ENCODE measurements at regions not wholly inside any gene's neighbourhood (a gene's known extent, or its start where the extent isn't known, plus 50 kb on each side); places are given as distances from the start of the nearest gene placed in this dataset.
A peak's percentile ranks its signal among the peaks of the same experiment; 100 is the strongest.

DNA sequence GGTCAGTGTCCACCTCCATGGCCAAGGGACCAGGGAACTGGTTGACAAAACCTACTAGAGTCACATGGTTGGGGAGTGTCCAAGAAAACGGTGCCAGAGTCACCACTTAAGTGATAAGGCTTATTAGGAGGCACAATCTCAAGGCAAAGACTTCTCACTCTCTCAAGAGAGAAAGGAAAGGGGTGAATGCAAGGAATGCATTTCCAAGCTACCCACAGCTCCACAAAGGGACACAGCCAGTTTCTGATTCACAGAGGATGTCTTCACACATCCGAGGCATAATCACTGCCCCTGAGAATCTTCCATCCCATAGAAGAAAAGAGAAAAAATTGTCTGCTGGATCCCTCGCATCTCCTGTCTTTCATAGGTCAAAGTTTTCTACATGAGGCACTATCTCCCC is 269.3 kb downstream of the TNS1 start:
- no peak overlapping the region for H3K4me3 Mint-ChIP-seq
- no peak overlapping the region for H3K27ac Mint-ChIP-seq
- peaks cover 11% of the 10 kb centered on the region for H3K4me1 Mint-ChIP-seq (ENCODE audit: low read depth)

GRCh38 chr2:217732992-217733391 is 269.8 kb downstream of the TNS1 start:
- DNase-seq (ENCODE audit: low spot score): no peak
- Mint-ChIP-seq H3K36me3 (ENCODE audit: low read depth) (no peaks in the 10 kb centered on the region), H3K4me3 (no peak overlapping the region), H3K4me1 (ENCODE audit: low read depth) (peaks cover 11% of the 10 kb centered on the region), H3K27me3 (ENCODE audit: low read depth) (peaks cover 2% of the 10 kb centered on the region), H3K9me3 (no peaks in the 10 kb centered on the region), H3K27ac (no peak overlapping the region)

More for the DNA sequence above, 269.3 kb downstream of the TNS1 start:
- no peak for DNase-seq (ENCODE audit: low spot score)
- H3K36me3 Mint-ChIP-seq (ENCODE audit: low read depth): no peaks in the 10 kb centered on the region
- H3K9me3 Mint-ChIP-seq: no peaks in the 10 kb centered on the region
- peaks cover 2% of the 10 kb centered on the region for H3K27me3 Mint-ChIP-seq (ENCODE audit: low read depth)

DNA sequence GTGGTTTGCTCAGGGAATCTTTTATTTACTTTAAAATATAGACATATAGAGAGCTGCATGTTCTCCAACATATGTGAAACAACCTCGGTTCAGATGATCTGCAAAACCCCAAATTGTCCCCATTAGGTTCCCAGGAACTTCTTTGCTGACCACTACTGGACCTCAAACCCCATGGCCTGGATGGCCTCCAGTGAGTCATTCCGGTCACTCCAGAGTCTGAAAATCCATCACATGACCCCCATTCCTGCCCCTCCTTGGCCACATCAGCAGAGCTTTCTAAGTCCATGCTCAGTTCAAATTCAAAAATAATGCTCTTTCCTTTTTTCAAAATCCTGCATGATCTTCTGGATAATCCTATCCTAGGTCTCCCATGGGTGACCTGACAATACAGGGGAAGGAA is 271.0 kb downstream of the TNS1 start:
- Mint-ChIP-seq H3K9me3 (no peaks in the 10 kb centered on the region), H3K27ac (no peak overlapping the region), H3K4me1 (ENCODE audit: low read depth) (peaks cover 11% of the 10 kb centered on the region), H3K4me3 (no peak overlapping the region), H3K36me3 (ENCODE audit: low read depth) (no peaks in the 10 kb centered on the region), H3K27me3 (ENCODE audit: low read depth) (peaks cover 2% of the 10 kb centered on the region)
- no peak for DNase-seq (ENCODE audit: low spot score)

- H3K27me3 Mint-ChIP-seq (ENCODE audit: low read depth): peaks cover 2% of the 10 kb centered on the region
- DNase-seq (ENCODE audit: low spot score): no peak
- H3K27ac Mint-ChIP-seq: no peak overlapping the region
- peaks cover 3% of the 10 kb centered on the region for H3K4me1 Mint-ChIP-seq (ENCODE audit: low read depth)
- H3K4me3 Mint-ChIP-seq: no peak overlapping the region
- H3K36me3 Mint-ChIP-seq (ENCODE audit: low read depth): no peaks in the 10 kb centered on the region
- no peaks in the 10 kb centered on the region for H3K9me3 Mint-ChIP-seq
These were observed 273.3 kb downstream of the TNS1 start for GRCh38 chr2:217729421-217730053.

- Mint-ChIP-seq H3K4me3 (no peak overlapping the region), H3K36me3 (ENCODE audit: low read depth) (no peaks in the 10 kb centered on the region), H3K4me1 (ENCODE audit: low read depth) (no peaks in the 10 kb centered on the region), H3K9me3 (no peaks in the 10 kb centered on the region), H3K27me3 (ENCODE audit: low read depth) (peaks cover 2% of the 10 kb centered on the region), H3K27ac (no peak overlapping the region)
- no peak for DNase-seq (ENCODE audit: low spot score)
These were observed 275.0 kb downstream of the TNS1 start for GRCh38 chr2:217727801-217728200.

DNA sequence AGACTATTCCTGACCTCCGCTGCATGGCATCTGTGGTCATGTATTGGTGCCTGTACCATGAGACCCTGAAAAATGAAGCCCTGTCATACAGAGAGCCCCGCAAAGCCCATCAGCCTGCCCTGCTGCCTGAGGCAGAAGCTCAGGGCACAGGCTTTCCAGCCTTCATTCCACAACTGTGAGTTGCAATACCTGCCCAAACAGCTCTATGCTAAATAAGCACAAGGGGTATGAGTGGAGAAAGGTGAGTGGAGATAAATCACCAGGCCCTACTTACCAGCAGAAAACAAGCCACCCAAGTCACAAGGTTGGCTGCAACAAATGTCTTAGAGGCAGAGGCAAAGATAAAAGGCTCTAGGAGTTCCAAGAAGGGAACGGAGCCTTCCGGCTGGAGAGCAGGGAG is 277.4 kb downstream of the TNS1 start:
- no peak overlapping the region for H3K27ac Mint-ChIP-seq
- H3K9me3 Mint-ChIP-seq: no peaks in the 10 kb centered on the region
- peaks cover 2% of the 10 kb centered on the region for H3K27me3 Mint-ChIP-seq (ENCODE audit: low read depth)
- H3K4me3 Mint-ChIP-seq: no peak overlapping the region
- DNase-seq (ENCODE audit: low spot score): no peak
- H3K36me3 Mint-ChIP-seq (ENCODE audit: low read depth): no peaks in the 10 kb centered on the region
- H3K4me1 Mint-ChIP-seq (ENCODE audit: low read depth): no peaks in the 10 kb centered on the region

DNA sequence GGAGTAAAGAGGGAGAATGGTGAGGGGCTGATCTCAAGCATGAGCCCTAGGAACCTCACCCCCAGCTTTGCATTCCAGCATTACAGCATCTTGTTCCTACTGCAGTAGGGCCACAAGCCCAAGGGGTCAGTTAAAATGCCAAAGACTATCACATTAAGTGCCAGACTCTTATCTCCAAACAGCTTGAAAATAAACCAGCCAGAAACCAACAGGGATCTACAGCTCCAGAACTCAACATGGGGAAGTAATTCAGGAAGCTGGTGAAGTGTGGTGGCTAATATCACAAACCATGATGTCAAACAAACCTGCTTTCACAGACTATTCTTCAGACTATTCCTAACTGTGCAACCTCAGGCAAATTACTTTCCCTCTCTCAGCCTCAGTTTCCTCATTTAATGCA is 278.3 kb downstream of the TNS1 start:
- no peak for DNase-seq (ENCODE audit: low spot score)
- Mint-ChIP-seq H3K27me3 (ENCODE audit: low read depth) (peaks cover 5% of the 10 kb centered on the region), H3K4me1 (ENCODE audit: low read depth) (no peaks in the 10 kb centered on the region), H3K36me3 (ENCODE audit: low read depth) (no peaks in the 10 kb centered on the region), H3K9me3 (no peaks in the 10 kb centered on the region), H3K4me3 (no peak overlapping the region), H3K27ac (no peak overlapping the region)

GRCh38 chr2:217723981-217724380 is 278.8 kb downstream of the TNS1 start:
- H3K27me3 Mint-ChIP-seq (ENCODE audit: low read depth): peaks cover 5% of the 10 kb centered on the region
- H3K9me3 Mint-ChIP-seq: no peaks in the 10 kb centered on the region
- H3K4me3 Mint-ChIP-seq: no peak overlapping the region
- no peak overlapping the region for H3K27ac Mint-ChIP-seq
- no peaks in the 10 kb centered on the region for H3K4me1 Mint-ChIP-seq (ENCODE audit: low read depth)
- H3K36me3 Mint-ChIP-seq (ENCODE audit: low read depth): no peaks in the 10 kb centered on the region
- DNase-seq (ENCODE audit: low spot score): no peak

DNA sequence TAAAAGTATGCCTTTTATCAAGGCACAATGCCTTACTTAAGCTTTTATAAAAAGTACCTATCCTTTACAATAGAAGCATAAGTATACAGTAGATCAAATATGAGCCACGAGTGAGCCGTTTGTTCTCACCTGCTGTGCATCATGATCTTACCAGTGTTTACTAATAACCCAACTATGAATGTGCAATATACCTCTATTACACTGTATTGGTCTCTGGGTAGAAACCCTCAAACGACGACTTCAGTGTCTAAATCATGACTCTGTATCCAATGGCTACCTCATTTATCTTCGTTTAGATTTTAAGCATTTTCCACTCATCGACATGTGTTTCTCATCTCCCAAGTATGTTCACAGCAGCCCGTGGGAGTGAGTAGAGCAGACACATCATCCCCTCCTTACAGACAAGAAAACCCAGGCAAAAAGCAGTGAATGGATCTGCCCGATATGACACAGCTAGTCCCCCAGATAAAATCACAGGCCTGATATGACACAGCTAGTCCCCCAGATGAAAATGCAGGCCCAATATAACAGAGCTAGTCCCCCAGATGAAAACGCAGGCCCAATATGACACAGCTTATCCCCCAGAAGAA is 279.8 kb downstream of the TNS1 start:
- Mint-ChIP-seq H3K36me3 (ENCODE audit: low read depth) (no peaks in the 10 kb centered on the region), H3K27me3 (ENCODE audit: low read depth) (peaks cover 7% of the 10 kb centered on the region), H3K4me3 (no peak overlapping the region), H3K9me3 (no peaks in the 10 kb centered on the region), H3K4me1 (ENCODE audit: low read depth) (no peaks in the 10 kb centered on the region), H3K27ac (no peak overlapping the region)
- no peak for DNase-seq (ENCODE audit: low spot score)

- no peak for DNase-seq (ENCODE audit: low spot score)
- peaks cover 9% of the 10 kb centered on the region for H3K27me3 Mint-ChIP-seq (ENCODE audit: low read depth)
- H3K9me3 Mint-ChIP-seq: no peaks in the 10 kb centered on the region
- no peaks in the 10 kb centered on the region for H3K36me3 Mint-ChIP-seq (ENCODE audit: low read depth)
- no peaks in the 10 kb centered on the region for H3K4me1 Mint-ChIP-seq (ENCODE audit: low read depth)
- H3K27ac Mint-ChIP-seq: no peak overlapping the region
- no peak overlapping the region for H3K4me3 Mint-ChIP-seq
These were observed 285.1 kb downstream of the TNS1 start for GRCh38 chr2:217717646-217718045.

- Mint-ChIP-seq H3K4me3 (no peak overlapping the region), H3K4me1 (ENCODE audit: low read depth) (no peaks in the 10 kb centered on the region), H3K27me3 (ENCODE audit: low read depth) (peaks cover 9% of the 10 kb centered on the region), H3K36me3 (ENCODE audit: low read depth) (no peaks in the 10 kb centered on the region), H3K27ac (no peak overlapping the region), H3K9me3 (no peaks in the 10 kb centered on the region)
- no peak for DNase-seq (ENCODE audit: low spot score)
These were observed 287.3 kb downstream of the TNS1 start for GRCh38 chr2:217715484-217715883.

GRCh38 chr2:217714287-217714751 is 288.5 kb downstream of the TNS1 start:
- Mint-ChIP-seq H3K27me3 (ENCODE audit: low read depth) (peaks cover 5% of the 10 kb centered on the region), H3K9me3 (no peaks in the 10 kb centered on the region), H3K4me1 (ENCODE audit: low read depth) (no peaks in the 10 kb centered on the region), H3K4me3 (no peak overlapping the region), H3K36me3 (ENCODE audit: low read depth) (no peaks in the 10 kb centered on the region), H3K27ac (no peak overlapping the region)
- DNase-seq (ENCODE audit: low spot score): no peak

- H3K4me3 Mint-ChIP-seq: no peak overlapping the region
- no peak overlapping the region for H3K27ac Mint-ChIP-seq
- DNase-seq (ENCODE audit: low spot score): peak; percentile 54
- H3K9me3 Mint-ChIP-seq: no peaks in the 10 kb centered on the region
- no peaks in the 10 kb centered on the region for H3K4me1 Mint-ChIP-seq (ENCODE audit: low read depth)
- no peaks in the 10 kb centered on the region for H3K36me3 Mint-ChIP-seq (ENCODE audit: low read depth)
- H3K27me3 Mint-ChIP-seq (ENCODE audit: low read depth): peaks cover 5% of the 10 kb centered on the region
These were observed 289.2 kb downstream of the TNS1 start for GRCh38 chr2:217713395-217714286.

- H3K27me3 Mint-ChIP-seq (ENCODE audit: low read depth): peaks cover 2% of the 10 kb centered on the region
- H3K27ac Mint-ChIP-seq: no peak overlapping the region
- no peaks in the 10 kb centered on the region for H3K9me3 Mint-ChIP-seq
- H3K4me3 Mint-ChIP-seq: no peak overlapping the region
- DNase-seq (ENCODE audit: low spot score): no peak
- H3K36me3 Mint-ChIP-seq (ENCODE audit: low read depth): no peaks in the 10 kb centered on the region
- no peaks in the 10 kb centered on the region for H3K4me1 Mint-ChIP-seq (ENCODE audit: low read depth)
These were observed 290.4 kb downstream of the TNS1 start for GRCh38 chr2:217712431-217712830.
